Activated naive CD8-positive, alpha-beta T cell treated with anti-CD3 and anti-CD28 coated beads for 36 hours (primary cell): ENCODE measurements at regions not wholly inside any gene's neighbourhood (a gene's known extent, or its start where the extent isn't known, plus 50 kb on each side); places are given as distances from the start of the nearest gene placed in this dataset.
"Not testable (repeated sequence)": the region's sequence is repeated elsewhere in the genome, so short reads cannot be mapped to it uniquely, and the experiment has no call there.

Experiments used
- DNase-seq: peaks from one replicate; pipeline ENCODE4 v3.0.0; 2021
- H3K27ac Mint-ChIP-seq: one replicate; pipeline ENCODE4 v1.8.0; 2022; ENCODE audit warnings: mild to moderate bottlenecking, moderate library complexity, mixed read lengths
- H3K27me3 Mint-ChIP-seq: one replicate; pipeline ENCODE4 v1.8.0; 2022; ENCODE audit warnings: mild to moderate bottlenecking, mixed read lengths
- H3K36me3 Mint-ChIP-seq: one replicate; pipeline ENCODE4 v1.8.0; 2021; ENCODE audit warnings: mild to moderate bottlenecking, mixed read lengths
- H3K4me1 Mint-ChIP-seq: one replicate; pipeline ENCODE4 v1.8.0; 2021; ENCODE audit warnings: mixed read lengths
- H3K4me3 Mint-ChIP-seq: one replicate; pipeline ENCODE4 v1.8.0; 2022; ENCODE audit warnings: mild to moderate bottlenecking, moderate library complexity, mixed read lengths
- H3K9me3 Mint-ChIP-seq: one replicate; pipeline ENCODE4 v1.8.0; 2022; ENCODE audit warnings: mixed read lengths

- H3K27me3 Mint-ChIP-seq = peaks cover 7% of the 10 kb centered on the region
- H3K27ac Mint-ChIP-seq = no peak overlapping the region
- no peaks in the 10 kb centered on the region for H3K36me3 Mint-ChIP-seq
- no peak overlapping the region for H3K4me3 Mint-ChIP-seq
- H3K4me1 Mint-ChIP-seq = no peaks in the 10 kb centered on the region
- DNase-seq = no peak
- H3K9me3 Mint-ChIP-seq = no peaks in the 10 kb centered on the region
Observed at GRCh38 chr6:3617681-3618311, 133.7 kb downstream of the PXDC1 start.

- H3K4me1 Mint-ChIP-seq = no peaks in the 10 kb centered on the region
- H3K27me3 Mint-ChIP-seq = peaks cover 2% of the 10 kb centered on the region
- H3K36me3 Mint-ChIP-seq = no peaks in the 10 kb centered on the region
- H3K27ac Mint-ChIP-seq = no peak overlapping the region
- DNase-seq = no peak
- no peaks in the 10 kb centered on the region for H3K9me3 Mint-ChIP-seq
- H3K4me3 Mint-ChIP-seq = no peak overlapping the region
Observed at GRCh38 chr6:3617192-3617631, 134.3 kb downstream of the PXDC1 start.

GRCh38 chr6:3616565-3617176, 134.8 kb downstream of the PXDC1 start:
- H3K27me3 Mint-ChIP-seq = peaks cover 4% of the 10 kb centered on the region
- DNase-seq = no peak
- no peaks in the 10 kb centered on the region for H3K36me3 Mint-ChIP-seq
- H3K9me3 Mint-ChIP-seq = no peaks in the 10 kb centered on the region
- no peaks in the 10 kb centered on the region for H3K4me1 Mint-ChIP-seq
- H3K4me3 Mint-ChIP-seq = no peak overlapping the region
- H3K27ac Mint-ChIP-seq = no peak overlapping the region

GRCh38 chr6:3615391-3616380, 135.8 kb downstream of the PXDC1 start:
- Mint-ChIP-seq H3K9me3 (no peaks in the 10 kb centered on the region), H3K27ac (no peak overlapping the region), H3K4me1 (no peaks in the 10 kb centered on the region), H3K36me3 (no peaks in the 10 kb centered on the region), H3K27me3 (peaks cover 4% of the 10 kb centered on the region), H3K4me3 (no peak overlapping the region)
- DNase-seq = no peak

DNA sequence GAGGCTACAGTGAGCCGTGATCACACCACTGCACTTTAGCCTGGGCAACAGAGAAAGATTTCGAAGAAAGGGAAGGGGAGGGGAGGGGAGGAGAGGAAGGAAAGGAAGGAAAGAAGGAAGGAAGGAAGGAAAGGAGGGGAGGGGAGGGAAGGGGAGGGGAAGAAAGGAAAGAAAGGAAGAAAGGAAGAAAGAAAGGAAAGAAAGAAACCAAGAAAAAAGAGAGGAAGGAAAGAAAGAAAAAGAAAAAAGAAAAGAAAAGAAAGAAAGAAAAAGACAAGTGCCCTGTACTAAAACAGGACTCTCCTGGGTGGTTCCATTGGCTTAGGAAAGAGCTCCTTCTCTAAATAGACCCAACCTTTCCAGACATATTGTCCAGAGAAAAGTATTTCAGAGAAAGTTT, 136.6 kb downstream of the PXDC1 start:
- Mint-ChIP-seq H3K27ac (no peak overlapping the region), H3K9me3 (no peaks in the 10 kb centered on the region), H3K36me3 (no peaks in the 10 kb centered on the region), H3K27me3 (peaks cover 4% of the 10 kb centered on the region), H3K4me1 (no peaks in the 10 kb centered on the region), H3K4me3 (no peak overlapping the region)
- DNase-seq = no peak

- not testable (repeated sequence) for H3K4me3 Mint-ChIP-seq, H3K4me1 Mint-ChIP-seq, H3K27me3 Mint-ChIP-seq, H3K9me3 Mint-ChIP-seq, DNase-seq, H3K27ac Mint-ChIP-seq, H3K36me3 Mint-ChIP-seq
Observed at GRCh38 chr6:3613565-3613964, 137.9 kb downstream of the PXDC1 start.

DNA sequence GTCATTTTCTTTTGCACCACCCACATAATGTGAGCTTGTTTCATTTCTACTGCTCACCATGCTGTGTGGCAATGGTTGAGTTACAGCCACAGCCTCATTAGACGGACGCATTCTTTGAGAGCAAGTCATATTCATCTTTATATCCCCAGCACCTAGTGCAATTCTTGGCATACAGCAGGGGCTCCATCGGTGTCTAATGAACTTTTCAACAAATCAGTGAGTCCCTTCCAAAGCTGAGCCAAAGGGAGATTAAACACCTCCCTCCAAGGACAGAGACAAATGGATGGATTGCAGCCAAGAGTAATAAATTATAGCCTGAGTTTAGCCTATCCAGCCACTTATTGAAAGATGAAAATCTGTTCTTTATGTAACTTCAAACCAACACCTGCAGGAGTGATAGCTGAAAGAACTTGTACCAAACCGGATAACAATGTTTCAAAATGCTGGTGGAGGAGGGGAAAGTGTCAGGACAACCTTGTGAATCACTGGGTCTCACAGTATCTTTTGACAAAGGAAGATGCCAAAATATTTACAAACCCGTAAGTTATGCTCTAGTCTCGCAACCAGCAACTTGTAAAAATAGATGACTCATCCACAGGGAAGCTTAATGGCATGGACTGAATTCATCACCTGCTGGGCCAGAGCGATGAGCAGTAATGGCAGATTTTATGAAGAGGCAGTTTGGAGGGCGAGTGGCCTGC, 139.0 kb downstream of the PXDC1 start:
- H3K27ac Mint-ChIP-seq = no peak overlapping the region
- no peaks in the 10 kb centered on the region for H3K9me3 Mint-ChIP-seq
- H3K36me3 Mint-ChIP-seq = no peaks in the 10 kb centered on the region
- no peak for DNase-seq
- H3K27me3 Mint-ChIP-seq = peaks cover 4% of the 10 kb centered on the region
- no peak overlapping the region for H3K4me3 Mint-ChIP-seq
- H3K4me1 Mint-ChIP-seq = no peaks in the 10 kb centered on the region

GRCh38 chr6:3610921-3611320, 140.6 kb downstream of the PXDC1 start:
- Mint-ChIP-seq H3K4me3 (no peak overlapping the region), H3K27me3 (peaks cover 4% of the 10 kb centered on the region), H3K9me3 (no peaks in the 10 kb centered on the region), H3K36me3 (no peaks in the 10 kb centered on the region), H3K4me1 (no peaks in the 10 kb centered on the region), H3K27ac (no peak overlapping the region)
- DNase-seq = no peak

DNA sequence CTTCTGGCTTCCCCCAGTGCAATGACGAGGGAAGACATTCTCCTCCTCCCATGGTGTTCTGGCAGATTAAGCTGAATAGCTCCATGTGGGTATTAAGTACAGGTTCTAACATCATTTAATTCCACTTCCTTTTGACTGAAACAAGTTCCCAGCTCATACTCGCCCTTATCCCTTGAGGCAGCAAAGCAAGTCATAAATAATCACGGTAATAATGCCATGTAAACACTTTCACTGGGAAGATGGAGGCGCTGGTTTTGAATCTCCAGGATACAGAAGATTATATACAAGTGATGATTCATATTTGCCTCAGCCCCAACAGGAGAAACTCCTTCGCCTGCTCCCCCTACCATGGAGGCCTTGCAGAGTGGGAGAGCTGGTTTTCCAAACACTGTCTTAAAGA, 141.3 kb downstream of the PXDC1 start:
- Mint-ChIP-seq H3K36me3 (no peaks in the 10 kb centered on the region), H3K4me3 (no peak overlapping the region), H3K4me1 (no peaks in the 10 kb centered on the region), H3K27ac (no peak overlapping the region), H3K9me3 (no peaks in the 10 kb centered on the region), H3K27me3 (peaks cover 4% of the 10 kb centered on the region)
- DNase-seq = no peak

DNA sequence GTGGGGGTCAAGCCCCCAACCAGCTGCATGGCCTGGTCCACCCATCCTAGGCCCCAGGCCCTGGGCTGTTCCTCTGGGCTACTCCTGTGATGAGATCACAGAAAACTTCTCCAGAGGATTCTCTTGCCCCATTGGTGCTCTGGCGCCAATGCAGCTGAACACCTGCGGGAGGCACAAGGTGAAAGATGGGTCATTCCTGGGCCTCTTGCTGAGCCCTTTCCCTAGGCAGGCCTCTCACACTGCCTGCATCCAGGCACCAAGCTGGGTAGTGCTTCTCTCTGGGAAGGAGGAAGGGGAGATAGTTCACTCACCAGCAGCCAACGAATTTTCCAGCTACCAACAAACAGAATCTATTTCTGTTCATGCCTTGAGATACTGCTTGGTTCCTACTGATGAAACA, 142.1 kb downstream of the PXDC1 start:
- no peak overlapping the region for H3K4me3 Mint-ChIP-seq
- H3K9me3 Mint-ChIP-seq = no peaks in the 10 kb centered on the region
- H3K4me1 Mint-ChIP-seq = no peaks in the 10 kb centered on the region
- H3K27me3 Mint-ChIP-seq = peaks cover 4% of the 10 kb centered on the region
- H3K27ac Mint-ChIP-seq = no peak overlapping the region
- DNase-seq = no peak
- no peaks in the 10 kb centered on the region for H3K36me3 Mint-ChIP-seq

- DNase-seq = no peak
- Mint-ChIP-seq H3K4me3 (no peak overlapping the region), H3K9me3 (no peaks in the 10 kb centered on the region), H3K27me3 (peaks cover 7% of the 10 kb centered on the region), H3K36me3 (no peaks in the 10 kb centered on the region), H3K27ac (no peak overlapping the region), H3K4me1 (peaks cover 2% of the 10 kb centered on the region)
Observed at GRCh38 chr6:3608159-3608558, 143.4 kb downstream of the PXDC1 start.

GRCh38 chr6:3607599-3607998, 143.9 kb downstream of the PXDC1 start:
- Mint-ChIP-seq H3K9me3 (peaks cover under 1% of the 10 kb centered on the region), H3K36me3 (no peaks in the 10 kb centered on the region), H3K4me1 (peaks cover 2% of the 10 kb centered on the region), H3K27ac (no peak overlapping the region), H3K4me3 (no peak overlapping the region), H3K27me3 (peaks cover 7% of the 10 kb centered on the region)
- no peak for DNase-seq

GRCh38 chr6:3607171-3607570, 144.3 kb downstream of the PXDC1 start:
- Mint-ChIP-seq H3K27me3 (peaks cover 6% of the 10 kb centered on the region), H3K4me3 (no peak overlapping the region), H3K36me3 (peaks cover 4% of the 10 kb centered on the region), H3K4me1 (peaks cover 2% of the 10 kb centered on the region), H3K27ac (no peak overlapping the region), H3K9me3 (peaks cover 5% of the 10 kb centered on the region)
- DNase-seq = no peak

GRCh38 chr6:3603340-3604130, 146.7 kb upstream of the SLC22A23 start:
- peaks cover 19% of the 10 kb centered on the region for H3K9me3 Mint-ChIP-seq
- peaks cover 2% of the 10 kb centered on the region for H3K4me1 Mint-ChIP-seq
- H3K27me3 Mint-ChIP-seq = peaks cover 25% of the 10 kb centered on the region
- H3K36me3 Mint-ChIP-seq = peaks cover 8% of the 10 kb centered on the region
- no peak overlapping the region for H3K4me3 Mint-ChIP-seq
- H3K27ac Mint-ChIP-seq = no peak overlapping the region
- no peak for DNase-seq
